Mucosa of stomach (tissue), 1 donor: ENCODE measurements at regions not wholly inside any gene's neighbourhood (a gene's known extent, or its start where the extent isn't known, plus 50 kb on each side); places are given as distances from the start of the nearest gene placed in this dataset.

Experiments
- H3K27me3 ChIP-seq: one replicate; pipeline ENCODE4 v1.7.0; 2013; ENCODE audit warnings: mild to moderate bottlenecking, low read length; ENCODE audit not compliant: control insufficient read depth, insufficient read depth
- H3K36me3 ChIP-seq: one replicate; pipeline ENCODE4 v1.7.0; 2013; ENCODE audit warnings: low read length; ENCODE audit not compliant: control insufficient read depth, insufficient read depth
- H3K4me1 ChIP-seq: one replicate; pipeline ENCODE4 v1.7.0; 2013; ENCODE audit warnings: mild to moderate bottlenecking, low read length; ENCODE audit not compliant: control insufficient read depth, insufficient read depth
- H3K4me3 ChIP-seq: one replicate; pipeline ENCODE4 v1.7.0; 2013; ENCODE audit warnings: low read length
- H3K9ac ChIP-seq: one replicate; pipeline ENCODE4 v1.7.0; 2013; ENCODE audit warnings: mild to moderate bottlenecking, low read length, moderate library complexity
- H3K9me3 ChIP-seq: one replicate; pipeline ENCODE4 v1.7.0; 2013; ENCODE audit warnings: mild to moderate bottlenecking, low read length, moderate library complexity; ENCODE audit not compliant: control insufficient read depth
- donor health status: Pancreatic carcinoma.

GRCh38 chr13:90535421-90535820, 812.1 kb upstream of the MIR17HG start:
- Histone ChIP-seq H3K9ac (no peak overlapping the region), H3K4me3 (no peak overlapping the region), H3K4me1 (no peaks in the 10 kb centered on the region), H3K36me3 (no peaks in the 10 kb centered on the region), H3K27me3 (no peaks in the 10 kb centered on the region), H3K9me3 (no peaks in the 10 kb centered on the region)

DNA sequence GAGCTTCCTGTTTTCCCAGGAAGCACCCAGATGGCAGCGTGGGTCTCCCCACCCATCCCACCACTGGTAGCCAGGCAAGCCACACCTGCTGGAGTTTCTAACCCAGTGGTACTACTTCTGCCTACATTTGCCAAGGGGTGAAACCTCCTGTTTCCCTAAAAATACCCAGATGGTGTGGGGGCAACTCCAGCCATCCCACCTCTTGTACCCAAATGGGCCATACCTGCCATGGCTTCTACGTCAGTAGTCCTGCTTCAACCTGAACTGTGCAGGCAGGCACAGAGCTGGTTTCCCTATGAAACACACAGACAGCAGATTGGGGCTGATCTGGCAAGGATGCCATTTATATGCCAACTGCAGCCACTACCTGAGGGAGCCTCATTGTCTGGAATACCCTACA, 809.4 kb upstream of the MIR17HG start:
- no peaks in the 10 kb centered on the region for H3K36me3 ChIP-seq
- no peaks in the 10 kb centered on the region for H3K9me3 ChIP-seq
- no peak overlapping the region for H3K9ac ChIP-seq
- no peaks in the 10 kb centered on the region for H3K4me1 ChIP-seq
- no peaks in the 10 kb centered on the region for H3K27me3 ChIP-seq
- no peak overlapping the region for H3K4me3 ChIP-seq

- no peaks in the 10 kb centered on the region for H3K9me3 ChIP-seq
- H3K36me3 ChIP-seq, result no peaks in the 10 kb centered on the region
- no peak overlapping the region for H3K9ac ChIP-seq
- no peak overlapping the region for H3K4me3 ChIP-seq
- no peaks in the 10 kb centered on the region for H3K4me1 ChIP-seq
- H3K27me3 ChIP-seq, result no peaks in the 10 kb centered on the region
Observed at GRCh38 chr13:90541346-90541745, 806.1 kb upstream of the MIR17HG start.

GRCh38 chr13:90542959-90543505, 804.5 kb upstream of the MIR17HG start:
- Histone ChIP-seq H3K4me3 (no peak overlapping the region), H3K4me1 (no peaks in the 10 kb centered on the region), H3K27me3 (no peaks in the 10 kb centered on the region), H3K9me3 (no peaks in the 10 kb centered on the region), H3K9ac (no peak overlapping the region), H3K36me3 (no peaks in the 10 kb centered on the region)

DNA sequence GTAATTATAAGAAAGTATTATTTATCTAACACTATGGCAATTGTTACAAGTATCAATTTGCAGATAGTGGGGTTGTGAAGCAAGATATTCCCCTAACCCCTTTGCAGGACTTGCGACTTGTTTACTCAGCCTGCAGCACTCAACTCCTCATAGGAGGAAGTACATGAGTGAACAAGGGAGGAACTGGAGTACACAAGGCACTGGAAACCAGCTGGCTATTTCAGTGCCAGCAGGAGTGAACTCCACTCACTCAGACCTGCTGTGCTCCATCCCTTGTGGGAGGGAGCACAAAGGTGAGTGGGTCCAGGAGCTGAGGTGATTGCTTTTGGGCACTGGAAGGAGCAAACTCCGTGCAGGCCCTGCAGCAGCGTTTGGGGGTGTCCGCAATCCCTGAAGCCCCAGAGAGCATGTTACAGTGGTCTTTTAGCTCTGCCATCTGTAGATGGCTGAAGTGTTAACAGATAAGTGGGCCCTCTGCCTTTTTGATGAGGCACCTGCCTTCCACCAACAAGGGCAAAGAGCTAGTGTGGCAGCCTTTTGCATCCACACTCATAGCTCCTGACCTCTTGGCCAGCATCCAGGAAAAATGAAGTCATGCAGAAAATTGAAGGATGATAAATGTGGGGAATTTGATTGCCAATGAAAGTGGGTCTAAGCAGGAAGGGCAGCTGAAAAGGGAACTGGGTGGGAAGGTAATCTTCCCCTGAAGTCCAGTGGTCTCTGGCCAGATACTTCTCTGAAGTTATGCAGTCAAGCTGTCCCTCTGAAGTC, 802.2 kb upstream of the MIR17HG start:
- Histone ChIP-seq H3K9me3 (no peaks in the 10 kb centered on the region), H3K27me3 (no peaks in the 10 kb centered on the region), H3K9ac (no peak overlapping the region), H3K36me3 (no peaks in the 10 kb centered on the region), H3K4me1 (no peaks in the 10 kb centered on the region), H3K4me3 (no peak overlapping the region)

DNA sequence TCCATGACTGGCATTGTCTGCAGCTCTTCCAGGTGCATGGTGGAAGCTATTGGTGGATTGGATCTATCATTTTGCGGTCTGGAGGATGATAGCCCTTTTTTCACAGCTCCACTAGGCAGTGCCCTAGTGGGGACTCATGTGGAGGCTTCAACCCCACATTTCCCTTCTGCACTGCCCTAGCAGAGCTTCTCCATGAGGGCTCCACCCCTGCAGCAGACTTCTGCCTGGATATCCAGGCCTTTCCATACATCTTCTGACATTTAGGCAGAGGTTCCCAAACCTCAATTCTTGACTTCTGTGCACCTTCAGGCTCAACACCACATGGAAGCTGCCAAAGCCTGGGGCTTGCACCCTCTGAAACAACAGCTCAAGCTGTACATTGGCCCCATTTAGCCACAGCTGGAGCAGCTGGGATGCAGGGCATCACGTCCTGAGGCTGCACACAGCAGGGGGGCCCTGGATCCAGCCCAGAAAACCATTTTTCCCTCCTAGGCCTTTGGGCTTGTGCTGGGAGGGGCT, 800.2 kb upstream of the MIR17HG start:
- Histone ChIP-seq H3K36me3 (no peaks in the 10 kb centered on the region), H3K4me3 (no peak overlapping the region), H3K9ac (no peak overlapping the region), H3K27me3 (no peaks in the 10 kb centered on the region), H3K4me1 (no peaks in the 10 kb centered on the region), H3K9me3 (no peaks in the 10 kb centered on the region)

DNA sequence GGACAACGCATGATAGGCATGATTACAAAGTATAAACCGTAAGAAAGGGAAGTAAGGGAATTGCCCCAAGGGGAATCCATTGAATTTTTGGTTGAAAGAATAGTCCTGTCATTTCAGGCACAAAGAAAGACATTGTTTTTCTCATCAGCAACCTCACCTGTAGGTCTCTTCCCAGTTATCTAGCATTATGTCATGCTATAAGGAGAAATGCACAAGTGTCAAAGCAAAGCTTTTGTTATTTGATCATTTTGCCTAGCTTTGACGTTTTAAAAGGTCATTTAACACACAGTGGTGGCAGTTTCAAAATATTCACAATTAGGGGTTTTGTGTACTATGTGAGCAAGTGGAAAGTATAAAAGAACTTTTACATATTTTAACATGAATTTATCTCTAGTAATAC, 796.2 kb upstream of the MIR17HG start:
- Histone ChIP-seq H3K4me3 (no peak overlapping the region), H3K9ac (no peak overlapping the region), H3K27me3 (no peaks in the 10 kb centered on the region), H3K4me1 (no peaks in the 10 kb centered on the region), H3K36me3 (no peaks in the 10 kb centered on the region), H3K9me3 (no peaks in the 10 kb centered on the region)

DNA sequence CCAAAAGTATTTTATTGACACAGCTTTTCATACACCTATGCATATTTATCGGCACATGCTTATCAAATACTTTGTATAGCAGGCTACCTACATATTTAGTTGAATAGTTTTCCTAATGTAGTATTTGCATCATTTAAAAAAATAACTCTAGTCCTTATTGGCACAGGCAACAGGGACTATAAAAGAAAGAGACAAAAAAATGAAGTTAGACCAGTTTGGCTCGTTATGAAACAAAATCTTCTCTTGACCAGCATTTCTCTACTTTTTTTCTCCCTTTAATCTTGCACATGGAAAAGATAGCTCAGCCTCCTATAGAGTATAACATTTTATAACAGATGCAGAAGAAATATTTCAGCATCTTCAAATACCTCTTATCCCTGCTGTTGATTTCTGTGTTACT, 794.8 kb upstream of the MIR17HG start:
- H3K36me3 ChIP-seq, result no peaks in the 10 kb centered on the region
- no peak overlapping the region for H3K4me3 ChIP-seq
- no peaks in the 10 kb centered on the region for H3K9me3 ChIP-seq
- H3K9ac ChIP-seq, result no peak overlapping the region
- no peaks in the 10 kb centered on the region for H3K4me1 ChIP-seq
- H3K27me3 ChIP-seq, result no peaks in the 10 kb centered on the region

DNA sequence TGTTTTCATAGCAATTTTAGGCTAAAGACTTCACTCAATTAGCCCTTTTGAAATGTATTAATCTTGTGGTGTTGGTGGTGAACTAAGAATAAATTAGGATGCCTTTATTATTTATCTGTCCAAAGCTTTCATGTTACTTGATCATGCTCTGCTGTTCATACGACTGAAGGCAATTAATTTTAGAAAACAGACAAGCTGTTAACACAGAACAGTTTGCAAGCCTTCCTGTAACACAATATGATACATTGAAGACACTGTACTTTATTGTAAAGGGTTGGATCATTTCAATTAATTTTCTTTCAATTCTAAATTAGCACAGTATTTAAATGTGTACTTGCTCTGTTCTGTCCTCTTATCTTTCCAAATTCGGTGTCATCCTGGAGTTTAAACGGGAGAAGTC, 794.3 kb upstream of the MIR17HG start:
- Histone ChIP-seq H3K36me3 (no peaks in the 10 kb centered on the region), H3K27me3 (no peaks in the 10 kb centered on the region), H3K9me3 (no peaks in the 10 kb centered on the region), H3K4me3 (no peak overlapping the region), H3K4me1 (no peaks in the 10 kb centered on the region), H3K9ac (no peak overlapping the region)

GRCh38 chr13:90557626-90558025, 789.9 kb upstream of the MIR17HG start:
- Histone ChIP-seq H3K4me3 (no peak overlapping the region), H3K36me3 (no peaks in the 10 kb centered on the region), H3K9me3 (no peaks in the 10 kb centered on the region), H3K9ac (no peak overlapping the region), H3K4me1 (no peaks in the 10 kb centered on the region), H3K27me3 (no peaks in the 10 kb centered on the region)

GRCh38 chr13:90562443-90562842, 785.0 kb upstream of the MIR17HG start:
- no peaks in the 10 kb centered on the region for H3K9me3 ChIP-seq
- H3K4me1 ChIP-seq, result no peaks in the 10 kb centered on the region
- no peaks in the 10 kb centered on the region for H3K36me3 ChIP-seq
- H3K4me3 ChIP-seq, result no peak overlapping the region
- no peak overlapping the region for H3K9ac ChIP-seq
- H3K27me3 ChIP-seq, result no peaks in the 10 kb centered on the region

- Histone ChIP-seq H3K9ac (no peak overlapping the region), H3K4me1 (no peaks in the 10 kb centered on the region), H3K27me3 (no peaks in the 10 kb centered on the region), H3K9me3 (no peaks in the 10 kb centered on the region), H3K4me3 (no peak overlapping the region), H3K36me3 (no peaks in the 10 kb centered on the region)
Observed at GRCh38 chr13:90564096-90564495, 783.4 kb upstream of the MIR17HG start.
